ENCODE measurements at regions not wholly inside any gene's neighbourhood (a gene's known extent, or its start where the extent isn't known, plus 50 kb on each side); places are given as distances from the start of the nearest gene placed in this dataset.
"Not testable (repeated sequence)": the region's sequence is repeated elsewhere in the genome, so short reads cannot be mapped to it uniquely, and the experiment has no call there.

DNA sequence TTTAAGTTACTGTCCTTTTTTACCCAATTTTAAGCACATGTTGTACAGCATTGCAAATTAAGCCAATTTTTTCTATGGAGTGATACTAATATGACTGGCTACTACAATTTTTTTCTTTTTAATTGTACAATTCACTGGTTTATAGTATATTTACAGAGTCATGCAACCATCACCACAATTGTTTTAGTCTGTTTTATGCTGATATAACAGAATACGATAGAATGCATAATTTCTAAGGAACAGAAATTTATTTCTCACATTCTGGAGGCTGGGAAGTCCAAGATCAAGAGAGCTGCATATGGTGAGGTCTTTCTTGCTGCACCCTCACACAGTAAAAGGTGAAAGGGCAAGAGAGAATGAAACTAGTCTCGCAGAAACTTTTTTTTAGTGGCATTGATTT is 125.3 kb downstream of the GLUD2 start:
- no peak for DNase-seq (ENCODE audit: low read depth)

DNA sequence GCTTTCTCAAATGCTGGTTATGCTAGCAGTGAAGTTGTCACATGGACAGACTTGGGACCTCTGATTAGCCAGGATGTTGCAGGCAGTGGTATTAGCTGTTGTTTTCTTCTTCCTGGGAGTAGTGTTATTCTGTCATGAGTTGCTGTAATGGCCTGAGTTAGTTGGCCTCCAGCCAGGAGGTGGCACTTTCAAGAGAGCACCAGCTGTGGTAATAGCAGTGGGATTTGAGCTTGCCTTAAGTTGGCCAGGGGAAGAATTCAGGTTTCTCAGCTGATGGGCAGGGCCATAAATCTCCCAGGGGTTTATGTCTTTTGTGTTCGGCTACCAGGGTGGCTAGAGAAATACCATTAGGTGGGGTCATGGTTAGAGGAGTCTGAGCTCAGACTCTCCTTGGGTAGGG is 132.6 kb downstream of the GLUD2 start:
- no peak for DNase-seq (ENCODE audit: low read depth)

DNA sequence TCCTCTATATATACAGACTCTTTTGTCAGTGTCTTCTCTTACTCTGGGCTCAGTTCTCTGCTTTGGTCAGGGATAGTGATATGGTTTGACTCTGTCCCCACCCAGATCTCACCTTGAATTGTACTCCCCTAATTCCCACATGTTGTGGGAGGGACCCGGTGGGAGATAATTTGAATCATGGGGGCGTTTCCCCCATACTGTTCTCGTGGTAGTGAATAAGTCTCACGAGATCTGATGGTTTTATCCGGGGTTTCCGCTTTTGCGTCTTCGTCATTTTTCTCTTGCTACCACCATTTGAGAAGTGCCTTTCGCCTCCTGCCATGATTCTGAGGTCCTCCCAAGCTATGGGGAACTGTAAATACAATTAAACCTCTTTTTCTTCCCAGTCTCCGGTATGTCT is 144.4 kb downstream of the GLUD2 start:
- no peak for DNase-seq (ENCODE audit: low read depth)

DNA sequence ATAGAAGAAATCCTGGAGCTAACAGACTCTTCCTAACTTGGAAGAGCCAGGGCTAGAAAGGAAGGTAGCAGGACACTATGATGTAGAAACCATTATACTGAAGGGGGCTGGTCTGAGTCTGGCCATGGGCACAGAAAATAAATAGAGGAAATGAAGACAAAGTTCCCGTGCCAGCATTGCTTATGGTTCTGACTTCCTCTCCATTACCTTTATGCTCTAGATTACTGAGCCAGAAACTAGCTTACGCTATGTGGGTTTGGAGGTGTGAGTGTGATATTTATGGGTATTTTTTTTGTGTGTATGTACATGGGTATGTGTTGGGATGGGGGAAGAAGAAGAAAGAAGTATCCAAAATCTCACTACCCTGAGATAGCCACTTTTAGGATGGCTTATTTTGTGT is 148.3 kb downstream of the GLUD2 start:
- DNase-seq (ENCODE audit: low read depth): no peak

DNA sequence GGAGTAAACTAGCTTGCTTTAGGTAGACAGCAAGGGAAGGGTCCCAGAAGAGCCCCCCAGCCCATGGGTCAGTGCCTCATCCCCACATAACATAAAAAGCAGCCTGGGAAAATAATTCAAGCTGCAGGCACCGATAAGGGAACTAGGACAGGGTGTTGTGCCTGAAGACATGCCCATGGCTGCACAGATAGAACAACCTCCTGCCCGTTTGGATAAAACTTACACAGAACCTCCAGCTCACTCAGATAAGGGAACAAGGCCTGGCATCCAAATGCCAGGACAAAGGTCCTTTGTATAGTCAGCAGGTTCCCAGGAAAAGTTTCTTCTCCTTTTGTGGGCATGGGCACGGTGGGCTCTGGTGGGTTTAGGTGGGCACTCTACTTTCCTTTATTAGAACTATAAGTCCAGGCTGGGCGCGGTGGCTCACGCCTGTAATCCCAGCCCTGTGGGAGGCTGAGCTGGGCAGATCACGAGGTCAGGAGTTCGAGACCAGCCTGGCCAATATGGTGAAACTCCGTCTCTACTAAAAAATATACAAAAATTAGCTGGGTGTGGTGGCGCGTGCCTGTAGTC is 149.5 kb downstream of the GLUD2 start:
- not testable (repeated sequence) for DNase-seq (ENCODE audit: low read depth)

DNA sequence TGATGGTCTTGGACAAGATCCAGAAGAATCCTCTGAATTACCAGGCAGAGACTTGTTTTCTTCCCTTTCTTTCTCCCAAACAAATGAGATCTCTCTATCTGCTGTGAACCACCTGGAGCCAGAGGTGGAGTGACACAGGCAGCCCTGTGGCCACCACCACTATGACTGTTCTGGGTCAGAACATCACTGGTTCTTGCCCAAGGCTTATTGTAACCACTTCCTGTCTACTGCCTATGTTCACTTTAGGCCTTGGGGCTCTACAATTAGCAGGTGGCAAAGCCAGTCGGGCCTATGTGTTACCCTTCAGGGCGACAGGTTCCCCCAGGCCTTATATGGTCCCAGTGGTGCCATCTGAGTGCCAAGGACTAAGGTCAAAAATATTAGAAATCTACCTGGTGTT is 161.2 kb downstream of the GLUD2 start:
- no peak for DNase-seq (ENCODE audit: low read depth)

DNA sequence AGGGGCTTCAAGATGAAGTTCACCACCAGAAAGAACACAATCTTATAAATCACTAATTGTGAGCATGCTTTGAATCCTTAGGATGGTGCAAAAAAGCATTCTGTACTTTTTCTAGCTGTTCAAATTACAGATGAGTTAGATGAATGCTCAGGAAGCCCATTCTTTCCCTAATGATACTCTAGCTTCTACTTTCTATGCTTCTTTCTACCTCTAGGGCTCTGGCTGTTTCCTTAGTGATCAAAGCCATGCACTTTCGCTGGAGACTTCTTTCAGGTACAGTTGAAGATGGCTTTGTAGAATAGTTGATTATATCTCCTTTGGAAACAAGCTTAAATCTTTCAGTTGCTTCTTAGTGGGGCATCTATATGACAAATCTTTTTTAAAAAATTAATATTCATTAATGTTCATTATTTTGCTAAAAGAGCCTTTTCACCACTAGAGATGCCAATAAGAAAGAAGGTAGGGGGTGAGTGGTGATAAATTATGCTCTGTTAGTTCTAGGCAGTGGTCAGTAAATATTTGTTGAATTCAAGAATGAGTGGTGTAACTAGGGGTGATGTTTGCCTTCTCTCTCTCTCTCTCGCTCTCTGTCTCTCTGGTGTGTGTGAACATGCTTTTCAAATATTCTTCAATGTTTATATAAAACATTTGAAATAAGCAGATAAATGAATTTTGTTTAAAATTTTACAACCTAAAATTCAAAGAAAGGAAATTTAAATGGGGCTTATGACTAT is 169.4 kb downstream of the GLUD2 start:
- no peak for DNase-seq (ENCODE audit: low read depth)

DNA sequence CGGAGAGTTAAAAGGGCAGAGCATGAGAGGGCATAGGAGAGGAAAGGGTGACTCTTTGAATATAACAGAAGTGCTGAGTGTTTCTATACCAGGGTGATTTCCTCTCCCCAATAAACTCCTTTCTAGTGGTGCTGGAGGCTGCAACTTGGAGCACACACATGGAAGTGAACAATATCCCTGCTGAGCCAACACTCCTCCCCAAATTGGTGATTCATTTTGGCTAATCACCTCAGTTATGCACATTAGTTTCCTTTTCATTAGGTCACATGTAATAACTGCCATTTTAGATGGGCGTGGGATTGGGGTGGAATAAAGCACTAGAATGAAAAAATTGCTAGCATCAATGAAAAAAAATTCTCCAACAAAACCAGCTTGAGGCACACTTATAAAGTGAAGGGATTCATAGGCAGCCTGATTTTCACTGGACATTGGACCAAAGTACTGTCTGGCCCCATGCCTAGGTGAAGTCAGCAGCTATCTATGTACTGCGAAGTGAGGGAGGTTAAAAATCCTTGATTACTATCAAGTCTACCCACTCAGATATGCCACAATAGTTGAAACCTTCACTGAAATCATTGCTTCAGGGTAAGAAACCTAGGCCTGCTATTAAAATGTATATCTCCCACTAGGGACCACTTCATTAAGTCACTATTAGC is 174.0 kb downstream of the GLUD2 start:
- no peak for DNase-seq (ENCODE audit: low read depth)

DNA sequence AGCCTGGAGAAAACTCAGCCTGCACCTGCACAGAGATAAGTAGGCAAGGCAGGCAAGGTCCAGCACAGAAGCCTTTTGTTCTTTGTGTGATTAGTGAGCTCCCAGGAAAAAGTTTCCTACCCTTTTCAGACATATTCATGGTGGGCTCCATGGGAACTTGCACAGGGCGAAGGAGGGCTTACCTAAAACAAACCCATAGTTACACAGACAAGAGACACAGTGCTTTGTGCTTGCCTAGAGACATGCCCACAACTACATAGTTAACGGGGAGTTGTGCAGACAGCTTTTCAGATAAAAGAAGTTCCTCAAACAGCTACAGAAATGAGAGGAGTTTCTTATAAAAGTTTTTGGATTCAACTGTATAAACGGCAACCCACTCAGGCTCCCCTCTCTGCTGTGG is 180.5 kb downstream of the GLUD2 start:
- no peak for DNase-seq (ENCODE audit: low read depth)

DNA sequence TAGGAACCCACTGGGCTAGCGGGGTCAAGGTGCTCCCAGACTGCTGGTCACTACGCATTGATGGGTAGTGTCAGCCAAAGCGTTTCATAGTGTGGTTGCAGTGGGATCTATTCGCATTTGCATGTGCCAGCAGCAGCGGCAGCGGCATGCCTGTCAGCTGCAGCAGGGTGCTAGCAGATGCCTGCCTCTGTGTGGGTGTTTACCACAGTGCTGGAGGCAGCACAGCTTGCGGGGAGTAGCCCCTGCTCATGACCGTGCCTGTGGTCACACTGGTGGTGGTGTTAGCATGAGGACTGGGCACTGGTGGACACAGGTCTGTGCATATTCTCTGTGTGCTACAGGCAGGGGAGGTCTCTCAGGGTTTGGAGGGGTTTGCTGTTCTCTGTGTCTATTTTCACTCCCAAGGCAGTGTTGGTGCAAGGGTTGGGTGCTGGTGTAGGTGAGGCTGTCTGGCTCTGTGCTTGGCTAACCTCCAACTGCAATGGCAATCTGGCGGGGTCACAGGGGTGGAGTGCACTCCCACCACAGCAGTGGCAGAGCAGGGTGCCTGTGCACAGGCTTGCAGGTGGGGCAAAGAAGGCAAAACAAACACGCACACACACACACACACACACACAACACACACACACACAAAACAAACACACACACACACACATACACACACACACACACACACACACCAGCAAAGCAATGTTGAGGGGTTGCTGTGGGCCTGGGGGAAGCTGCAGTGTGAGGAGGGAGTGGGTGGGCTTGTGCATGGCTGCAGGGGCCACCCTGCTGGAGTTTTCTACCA is 184.4 kb downstream of the GLUD2 start:
- DNase-seq (ENCODE audit: low read depth): no peak

DNA sequence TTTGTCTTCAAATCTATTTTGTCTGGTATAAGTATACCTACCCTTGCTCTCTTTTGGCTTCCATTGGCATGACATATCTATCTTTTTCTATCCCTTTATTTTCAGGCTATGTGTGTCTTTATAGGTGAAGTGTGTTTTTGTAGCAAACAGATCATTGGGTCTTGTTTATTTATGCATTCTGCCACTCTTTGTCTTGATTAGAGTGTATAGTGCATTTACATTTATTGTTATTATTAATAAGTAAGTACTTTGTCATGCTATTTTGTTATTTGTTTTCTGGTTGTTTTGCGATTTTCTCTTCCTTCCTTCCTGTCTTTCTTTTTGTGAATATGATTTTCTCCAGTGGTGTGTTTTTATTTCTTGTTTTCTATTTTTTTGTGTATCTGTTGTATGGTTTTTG is 188.6 kb downstream of the GLUD2 start:
- DNase-seq (ENCODE audit: low read depth): no peak

DNA sequence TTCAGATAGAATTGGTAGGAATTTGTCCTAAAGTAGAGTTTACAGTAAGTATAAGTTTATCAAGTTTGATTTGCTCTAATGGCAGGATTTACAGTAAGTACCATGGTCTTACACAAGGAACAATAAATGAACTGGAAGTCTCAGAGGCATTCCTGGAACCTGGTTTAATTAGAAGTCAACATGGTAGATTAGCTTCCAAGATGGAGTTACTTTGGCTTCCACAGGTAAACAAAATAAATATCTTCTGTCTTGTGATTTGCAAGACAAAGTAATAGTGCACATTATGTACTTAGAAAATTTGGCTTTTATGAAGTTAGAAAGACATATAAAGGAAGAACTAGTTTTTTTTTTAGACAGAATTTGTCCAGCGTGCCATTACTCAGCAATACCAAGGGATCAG is 190.7 kb downstream of the GLUD2 start:
- DNase-seq (ENCODE audit: low read depth): no peak

DNA sequence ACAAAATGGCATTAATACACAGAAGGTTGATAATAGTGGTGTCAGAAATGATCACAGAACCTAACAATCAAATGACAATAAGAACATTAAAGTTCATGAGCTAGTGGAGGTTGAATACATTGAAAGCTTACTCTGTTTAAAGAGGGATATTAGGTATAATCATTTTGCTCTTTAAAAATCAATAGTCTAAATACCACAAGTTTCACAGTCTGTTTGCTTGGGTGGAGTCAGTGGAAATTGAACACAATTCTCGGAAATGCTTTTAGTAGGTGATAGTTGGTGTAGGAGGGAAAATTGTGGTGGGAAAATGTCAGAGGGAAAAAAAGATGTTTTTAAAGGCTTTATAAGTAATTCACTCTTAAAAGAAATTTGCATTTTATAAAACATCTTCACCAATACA is 197.1 kb downstream of the GLUD2 start:
- DNase-seq (ENCODE audit: low read depth): no peak

DNA sequence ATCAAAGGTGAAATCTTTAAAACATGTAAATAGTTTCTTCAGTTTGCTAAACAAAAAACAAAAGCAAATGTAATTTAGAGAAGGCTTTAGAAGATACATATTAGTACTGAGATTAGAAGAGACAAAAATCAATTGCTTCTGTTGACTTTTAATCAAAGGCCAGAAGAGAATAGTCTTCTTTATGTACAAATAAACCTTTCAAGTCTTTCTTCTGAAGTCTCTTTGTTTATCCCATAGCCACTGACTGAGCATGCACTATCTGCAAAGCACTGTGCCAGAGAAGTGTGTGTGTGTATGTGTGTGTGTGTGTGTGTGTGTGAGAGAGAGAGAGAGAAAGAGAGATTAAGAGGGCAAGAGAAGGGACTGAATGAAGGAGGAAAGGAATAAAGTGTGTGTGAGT is 198.4 kb downstream of the GLUD2 start:
- no peak for DNase-seq (ENCODE audit: low read depth)

DNA sequence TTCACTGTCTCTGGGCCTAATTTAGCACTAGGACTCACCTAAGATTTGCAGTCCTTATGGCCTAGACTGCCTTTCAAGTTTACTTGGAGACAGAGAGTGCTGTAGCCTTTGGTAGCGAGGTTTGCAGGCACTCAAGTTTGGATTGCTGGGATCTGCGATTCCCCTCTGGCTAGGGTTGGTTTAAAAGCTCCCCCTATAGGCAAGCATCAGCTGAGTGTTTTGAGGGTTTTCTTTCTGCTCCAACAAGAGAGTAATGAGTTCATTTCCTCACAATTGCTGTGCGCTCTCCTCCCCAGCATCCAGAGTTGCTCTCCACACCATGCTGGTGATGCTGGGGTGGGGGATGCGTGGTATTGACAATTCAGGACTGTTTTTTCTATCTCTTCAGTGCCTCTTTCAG is 206.9 kb downstream of the GLUD2 start:
- DNase-seq (ENCODE audit: low read depth): no peak

DNA sequence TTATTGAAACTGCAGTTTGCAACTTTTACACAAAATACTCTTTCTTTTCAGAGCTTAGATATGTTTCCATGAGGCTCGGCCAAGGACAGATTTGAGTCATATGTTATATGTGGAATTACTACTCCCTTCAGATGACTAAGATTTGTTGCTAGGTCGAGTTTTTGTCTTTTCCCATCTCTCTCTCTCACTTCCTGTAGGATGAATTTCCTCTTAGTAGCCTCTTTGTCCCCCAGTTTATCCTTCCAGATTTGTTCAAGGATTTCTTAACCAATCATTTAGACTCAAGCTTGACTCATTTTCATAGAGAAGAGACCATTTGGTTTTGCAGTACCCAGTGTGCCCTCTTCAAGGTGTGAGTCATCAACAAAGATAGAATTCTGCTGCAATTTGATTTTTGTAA is 209.2 kb downstream of the GLUD2 start:
- no peak for DNase-seq (ENCODE audit: low read depth)

DNA sequence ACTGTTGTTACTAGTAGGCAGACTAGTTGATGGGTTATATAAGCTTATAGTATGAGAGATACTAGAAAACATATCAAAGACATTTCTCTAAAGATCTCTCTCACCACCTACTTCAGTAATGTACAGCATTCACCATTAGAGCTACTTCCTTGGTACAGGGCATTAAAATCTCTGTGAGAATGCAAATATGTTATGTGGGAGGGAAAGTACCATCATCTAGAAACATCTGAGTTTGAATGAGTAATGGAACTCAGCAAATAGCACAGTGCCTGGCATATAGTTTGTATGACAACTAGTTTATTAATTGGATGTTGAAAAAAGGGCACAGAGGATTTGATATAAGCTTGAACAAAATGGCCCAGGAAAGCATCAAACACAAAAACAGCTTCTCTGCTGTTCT is 211.1 kb downstream of the GLUD2 start:
- no peak for DNase-seq (ENCODE audit: low read depth)

DNA sequence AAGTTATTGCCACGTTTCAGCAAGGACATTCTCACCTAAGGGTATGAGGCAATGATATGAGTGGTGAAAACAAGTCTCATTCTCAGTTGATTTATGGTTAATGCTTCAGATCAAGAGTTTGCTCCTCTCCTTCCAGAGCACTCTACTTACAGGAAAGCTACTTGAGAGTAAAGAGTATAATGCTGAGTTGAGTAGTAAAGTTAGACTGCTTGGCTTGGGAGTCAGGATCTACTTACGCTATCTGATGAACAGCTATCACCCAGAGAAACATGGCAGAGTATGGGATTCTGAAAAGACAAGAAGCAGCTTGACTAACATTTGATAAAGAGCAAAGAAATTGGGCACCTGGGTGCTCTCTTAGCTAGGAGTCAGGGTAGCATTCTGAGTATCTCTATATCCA is 211.8 kb downstream of the GLUD2 start:
- no peak for DNase-seq (ENCODE audit: low read depth)

DNA sequence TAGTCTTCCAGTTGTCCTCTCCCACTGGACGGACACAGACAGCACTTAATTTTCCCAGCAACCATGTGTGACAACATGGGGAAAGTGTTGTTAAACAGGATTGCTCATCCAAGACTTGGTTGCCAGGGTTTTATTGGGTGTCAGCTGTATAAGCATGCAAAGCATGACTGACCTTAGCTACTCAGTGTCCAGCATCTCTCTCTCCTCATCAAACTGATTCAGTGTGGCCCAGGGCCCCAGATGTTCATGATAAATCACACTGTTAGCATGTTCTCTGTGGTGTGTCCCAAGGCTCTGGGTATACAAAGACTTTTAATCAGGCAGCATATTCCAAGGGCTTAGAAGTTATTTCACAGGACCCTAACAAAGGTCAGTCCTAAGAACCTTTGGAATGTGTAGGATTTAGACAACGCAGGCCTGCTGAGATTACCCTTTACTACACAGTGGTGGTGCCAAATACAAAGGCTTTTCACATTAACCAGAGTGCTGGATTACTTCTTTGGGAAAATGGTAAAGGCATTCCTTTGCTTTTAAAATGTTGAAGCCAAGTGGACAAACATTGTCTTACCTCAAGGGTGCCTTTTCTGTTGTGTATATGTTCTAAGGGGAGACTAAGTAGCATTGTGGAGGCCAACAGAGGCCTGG is 213.3 kb downstream of the GLUD2 start:
- DNase-seq (ENCODE audit: low read depth): no peak

DNA sequence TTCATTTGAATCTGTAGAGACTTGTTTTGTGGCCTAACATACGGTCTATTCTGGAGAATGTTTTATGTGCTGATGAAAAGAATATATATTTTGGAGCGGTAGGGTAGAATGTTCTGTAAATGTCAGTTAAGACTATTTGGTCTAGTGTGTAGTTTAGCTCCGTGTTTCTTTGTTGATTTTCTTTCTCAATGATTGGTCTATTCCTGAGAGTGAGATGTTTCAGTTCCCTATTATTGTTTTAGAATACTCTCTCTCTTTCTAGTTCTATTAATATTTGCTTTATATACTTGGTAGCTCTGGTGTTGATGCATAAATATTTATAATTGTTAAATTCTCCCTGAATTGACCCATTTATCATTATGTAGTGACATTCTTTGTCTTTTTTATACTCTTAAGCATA is 236.5 kb downstream of the GLUD2 start:
- DNase-seq (ENCODE audit: low read depth): no peak

DNA sequence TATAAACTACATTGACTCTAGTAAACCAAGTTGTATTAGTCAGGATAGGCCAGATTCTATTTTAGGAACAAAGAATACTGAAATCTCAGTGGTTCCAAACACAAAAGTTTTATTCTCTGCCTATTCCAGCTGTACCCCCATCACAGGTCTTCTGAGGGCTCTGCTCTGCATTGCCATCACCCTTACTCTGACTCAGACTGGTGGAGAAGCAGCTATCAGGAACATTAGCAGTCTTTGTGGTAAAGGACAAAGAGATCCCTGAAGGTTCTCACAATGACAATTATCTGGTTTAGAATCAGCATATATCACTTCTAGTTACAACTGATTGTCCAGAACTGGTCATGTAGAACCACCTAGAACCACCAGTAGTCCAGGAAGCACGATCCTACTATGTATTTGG is 251.1 kb downstream of the GLUD2 start:
- no peak for DNase-seq (ENCODE audit: low read depth)

DNA sequence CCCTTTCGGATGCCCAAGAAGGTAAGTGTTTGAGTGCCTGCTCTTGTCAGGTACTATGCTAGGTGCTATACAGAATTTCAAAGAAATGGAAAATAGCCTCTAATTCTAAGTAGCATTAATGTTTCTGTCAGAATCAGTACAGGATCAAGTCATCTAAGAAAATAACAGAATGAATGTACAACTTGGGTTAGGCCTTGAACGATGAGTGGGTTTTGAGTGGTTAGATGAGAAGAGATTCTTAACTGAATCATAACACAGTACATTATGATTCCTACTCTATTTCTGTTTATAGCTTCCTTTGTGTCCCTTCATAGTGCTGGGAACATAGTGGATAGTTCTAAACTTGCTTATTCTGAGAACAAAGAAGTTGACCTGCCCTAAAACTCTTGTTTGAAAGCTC is 253.9 kb downstream of the GLUD2 start:
- no peak for DNase-seq (ENCODE audit: low read depth)
